HepG2 (cell line): ENCODE measurements at regions not wholly inside any gene's neighbourhood (a gene's known extent, or its start where the extent isn't known, plus 50 kb on each side); places are given as distances from the start of the nearest gene placed in this dataset.

Source experiments
- IKZF1 ChIP-seq: fragments of 450-650 bp; IDR thresholded peaks from 2 replicates; pipeline ENCODE4 v1.7.1; 2016
- JUN ChIP-seq: sonication (generic); formaldehyde crosslinking; IDR thresholded peaks from 2 replicates; pipeline ENCODE4 v1.4.0; 2020; ENCODE audit warnings: mild to moderate bottlenecking, missing genetic modification reagents
- KAT8 ChIP-seq: IDR thresholded peaks from 2 replicates; pipeline ENCODE4 v1.6.1; 2016; ENCODE audit warnings: missing genetic modification reagents, missing compliant biosample characterization
- LCORL ChIP-seq, 2 experiments: fragments of 450-650 bp in 1 of 2; sonication (generic) in 1 of 2; formaldehyde crosslinking in 1 of 2; IDR thresholded peaks; 2 replicates each; pipeline versions ENCODE4 v1.5.0 to v1.6.1; 2017 to 2020; ENCODE audit warnings: antibody characterized with exemption in 1 of 2, missing genetic modification reagents in 1 of 2
- MED1 ChIP-seq: sonication (generic); formaldehyde crosslinking; IDR thresholded peaks from 2 replicates; pipeline ENCODE4 v1.4.0; 2020; ENCODE audit warnings: missing genetic modification reagents
- POLR2A ChIP-seq, 2 experiments: IDR thresholded peaks; 2 replicates each; pipeline ENCODE4 v1.6.1; 2011; ENCODE audit warnings: low read depth in 2 of 2, low read length in 2 of 2, mild to moderate bottlenecking in 1 of 2, moderate library complexity in 1 of 2; ENCODE audit not compliant: insufficient read depth in 1 of 2
- ZNF3 ChIP-seq: IDR thresholded peaks from 2 replicates; pipeline ENCODE4 v1.7.0; 2017; ENCODE audit warnings: inconsistent platforms
- ZSCAN30 ChIP-seq: sonication (generic); formaldehyde crosslinking; IDR thresholded peaks from 2 replicates; pipeline ENCODE4 v1.5.0; 2020; ENCODE audit warnings: mild to moderate bottlenecking, missing genetic modification reagents
- TF ChIP-seq, protein P1 (sequence below): sonication (generic); formaldehyde crosslinking; IDR thresholded peaks from 2 replicates; pipeline ENCODE4 v1.5.0; 2020; ENCODE audit warnings: mild to moderate bottlenecking, missing genetic modification reagents, moderate library complexity
- TF ChIP-seq, protein P2 (sequence below): IDR thresholded peaks from 2 replicates; pipeline ENCODE4 v1.6.1; 2012; ENCODE audit warnings: inconsistent platforms
- TF ChIP-seq, protein P3 (sequence below): sonication (generic); formaldehyde crosslinking; IDR thresholded peaks from 2 replicates; pipeline ENCODE4 v1.4.0; 2020; ENCODE audit warnings: missing genetic modification reagents
- TF ChIP-seq, protein P4 (sequence below): sonication (generic); formaldehyde crosslinking; IDR thresholded peaks from 2 replicates; pipeline ENCODE4 v1.8.0; 2022; ENCODE audit warnings: mild to moderate bottlenecking, missing genetic modification reagents, borderline replicate concordance
- TF ChIP-seq, protein P5 (sequence below), 2 experiments: fragments of 450-650 bp in 1 of 2; sonication (generic) in 1 of 2; formaldehyde crosslinking in 1 of 2; IDR thresholded peaks; 2 replicates each; pipeline versions ENCODE4 v1.6.1 to v1.8.0; 2016 to 2022; ENCODE audit warnings: antibody characterized with exemption in 1 of 2, mild to moderate bottlenecking in 1 of 2, missing genetic modification reagents in 1 of 2

DNA sequence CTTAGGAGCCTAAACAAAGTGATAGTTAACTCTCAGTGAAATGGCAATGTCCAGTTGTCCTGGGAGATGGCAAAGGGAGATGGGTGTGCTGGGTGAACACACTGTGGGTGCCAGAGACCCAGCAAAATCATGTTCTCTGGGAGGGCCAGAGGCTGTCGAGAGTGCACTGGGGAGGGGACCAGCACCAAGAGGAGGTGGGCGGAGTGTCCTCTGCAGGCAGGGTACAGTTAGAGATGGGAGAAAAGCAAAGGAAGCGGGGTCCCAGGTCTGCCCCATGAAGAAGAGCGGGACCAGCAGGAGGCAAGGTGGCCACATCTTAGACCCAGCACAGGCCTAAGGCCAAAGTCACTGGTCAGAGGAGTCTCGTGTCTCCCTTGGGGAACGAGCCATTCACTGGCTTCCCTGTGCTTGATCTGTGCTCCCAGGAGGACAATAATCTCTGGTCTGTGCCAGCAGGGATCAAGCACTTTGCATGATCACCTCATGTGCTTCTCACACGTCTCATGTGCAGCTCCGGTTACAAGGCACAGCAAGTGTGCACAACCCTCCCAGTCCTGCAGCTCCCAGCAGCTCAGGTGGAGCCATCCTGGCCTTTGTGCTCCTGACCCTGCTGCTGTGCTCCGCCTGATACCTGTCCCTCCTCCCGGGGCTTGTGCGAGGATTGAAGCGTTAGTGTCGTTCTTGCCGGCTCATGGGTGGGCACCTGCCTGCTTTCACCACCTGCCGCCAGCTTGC is 100.9 kb downstream of the FAM53A start:
- TF ChIP-seq KAT8 (CRISPR knock-in tag) (no peak), IKZF1 (no peak), MED1 (CRISPR knock-in tag) (no peak), LCORL (IDR thresholded peaks at IDR 0.05) (no peak), LCORL (CRISPR knock-in tag; IDR thresholded peaks at IDR 0.05) (no peak), ZSCAN30 (CRISPR knock-in tag) (no peak), JUN (CRISPR knock-in tag) (no peak), ZNF3 (CRISPR knock-in tag) (no peak), POLR2A (IDR thresholded peaks at IDR 0.05; ENCODE audit: insufficient read depth in 1 of 2, low read depth in 2 of 2, low read length in 2 of 2) (no peak)
- TF ChIP-seq, protein P1, sequence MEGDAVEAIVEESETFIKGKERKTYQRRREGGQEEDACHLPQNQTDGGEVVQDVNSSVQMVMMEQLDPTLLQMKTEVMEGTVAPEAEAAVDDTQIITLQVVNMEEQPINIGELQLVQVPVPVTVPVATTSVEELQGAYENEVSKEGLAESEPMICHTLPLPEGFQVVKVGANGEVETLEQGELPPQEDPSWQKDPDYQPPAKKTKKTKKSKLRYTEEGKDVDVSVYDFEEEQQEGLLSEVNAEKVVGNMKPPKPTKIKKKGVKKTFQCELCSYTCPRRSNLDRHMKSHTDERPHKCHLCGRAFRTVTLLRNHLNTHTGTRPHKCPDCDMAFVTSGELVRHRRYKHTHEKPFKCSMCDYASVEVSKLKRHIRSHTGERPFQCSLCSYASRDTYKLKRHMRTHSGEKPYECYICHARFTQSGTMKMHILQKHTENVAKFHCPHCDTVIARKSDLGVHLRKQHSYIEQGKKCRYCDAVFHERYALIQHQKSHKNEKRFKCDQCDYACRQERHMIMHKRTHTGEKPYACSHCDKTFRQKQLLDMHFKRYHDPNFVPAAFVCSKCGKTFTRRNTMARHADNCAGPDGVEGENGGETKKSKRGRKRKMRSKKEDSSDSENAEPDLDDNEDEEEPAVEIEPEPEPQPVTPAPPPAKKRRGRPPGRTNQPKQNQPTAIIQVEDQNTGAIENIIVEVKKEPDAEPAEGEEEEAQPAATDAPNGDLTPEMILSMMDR (CRISPR knock-in tag) = no peak
- TF ChIP-seq, protein P2, sequence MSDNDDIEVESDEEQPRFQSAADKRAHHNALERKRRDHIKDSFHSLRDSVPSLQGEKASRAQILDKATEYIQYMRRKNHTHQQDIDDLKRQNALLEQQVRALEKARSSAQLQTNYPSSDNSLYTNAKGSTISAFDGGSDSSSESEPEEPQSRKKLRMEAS = no peak
- TF ChIP-seq, protein P3, sequence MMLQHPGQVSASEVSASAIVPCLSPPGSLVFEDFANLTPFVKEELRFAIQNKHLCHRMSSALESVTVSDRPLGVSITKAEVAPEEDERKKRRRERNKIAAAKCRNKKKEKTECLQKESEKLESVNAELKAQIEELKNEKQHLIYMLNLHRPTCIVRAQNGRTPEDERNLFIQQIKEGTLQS (CRISPR knock-in tag) = no peak
- TF ChIP-seq, protein P4, sequence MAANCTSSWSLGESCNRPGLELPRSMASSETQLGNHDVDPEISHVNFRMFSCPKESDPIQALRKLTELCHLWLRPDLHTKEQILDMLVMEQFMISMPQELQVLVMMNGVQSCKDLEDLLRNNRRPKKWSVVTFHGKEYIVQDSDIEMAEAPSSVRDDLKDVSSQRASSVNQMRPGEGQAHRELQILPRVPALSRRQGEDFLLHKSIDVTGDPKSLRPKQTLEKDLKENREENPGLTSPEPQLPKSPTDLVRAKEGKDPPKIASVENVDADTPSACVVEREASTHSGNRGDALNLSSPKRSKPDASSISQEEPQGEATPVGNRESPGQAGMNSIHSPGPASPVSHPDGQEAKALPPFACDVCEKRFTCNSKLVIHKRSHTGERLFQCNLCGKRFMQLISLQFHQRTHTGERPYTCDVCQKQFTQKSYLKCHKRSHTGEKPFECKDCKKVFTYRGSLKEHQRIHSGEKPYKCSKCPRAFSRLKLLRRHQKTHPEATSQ = no peak
- TF ChIP-seq, protein P5, sequence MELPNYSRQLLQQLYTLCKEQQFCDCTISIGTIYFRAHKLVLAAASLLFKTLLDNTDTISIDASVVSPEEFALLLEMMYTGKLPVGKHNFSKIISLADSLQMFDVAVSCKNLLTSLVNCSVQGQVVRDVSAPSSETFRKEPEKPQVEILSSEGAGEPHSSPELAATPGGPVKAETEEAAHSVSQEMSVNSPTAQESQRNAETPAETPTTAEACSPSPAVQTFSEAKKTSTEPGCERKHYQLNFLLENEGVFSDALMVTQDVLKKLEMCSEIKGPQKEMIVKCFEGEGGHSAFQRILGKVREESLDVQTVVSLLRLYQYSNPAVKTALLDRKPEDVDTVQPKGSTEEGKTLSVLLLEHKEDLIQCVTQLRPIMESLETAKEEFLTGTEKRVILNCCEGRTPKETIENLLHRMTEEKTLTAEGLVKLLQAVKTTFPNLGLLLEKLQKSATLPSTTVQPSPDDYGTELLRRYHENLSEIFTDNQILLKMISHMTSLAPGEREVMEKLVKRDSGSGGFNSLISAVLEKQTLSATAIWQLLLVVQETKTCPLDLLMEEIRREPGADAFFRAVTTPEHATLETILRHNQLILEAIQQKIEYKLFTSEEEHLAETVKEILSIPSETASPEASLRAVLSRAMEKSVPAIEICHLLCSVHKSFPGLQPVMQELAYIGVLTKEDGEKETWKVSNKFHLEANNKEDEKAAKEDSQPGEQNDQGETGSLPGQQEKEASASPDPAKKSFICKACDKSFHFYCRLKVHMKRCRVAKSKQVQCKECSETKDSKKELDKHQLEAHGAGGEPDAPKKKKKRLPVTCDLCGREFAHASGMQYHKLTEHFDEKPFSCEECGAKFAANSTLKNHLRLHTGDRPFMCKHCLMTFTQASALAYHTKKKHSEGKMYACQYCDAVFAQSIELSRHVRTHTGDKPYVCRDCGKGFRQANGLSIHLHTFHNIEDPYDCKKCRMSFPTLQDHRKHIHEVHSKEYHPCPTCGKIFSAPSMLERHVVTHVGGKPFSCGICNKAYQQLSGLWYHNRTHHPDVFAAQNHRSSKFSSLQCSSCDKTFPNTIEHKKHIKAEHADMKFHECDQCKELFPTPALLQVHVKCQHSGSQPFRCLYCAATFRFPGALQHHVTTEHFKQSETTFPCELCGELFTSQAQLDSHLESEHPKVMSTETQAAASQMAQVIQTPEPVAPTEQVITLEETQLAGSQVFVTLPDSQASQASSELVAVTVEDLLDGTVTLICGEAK (IDR thresholded peaks at IDR 0.05) = no peak
- TF ChIP-seq, protein P5 (CRISPR knock-in tag; IDR thresholded peaks at IDR 0.05) = no peak
